ENCODE measurements at regions not wholly inside any gene's neighbourhood (a gene's known extent, or its start where the extent isn't known, plus 50 kb on each side); places are given as distances from the start of the nearest gene placed in this dataset.

DNA sequence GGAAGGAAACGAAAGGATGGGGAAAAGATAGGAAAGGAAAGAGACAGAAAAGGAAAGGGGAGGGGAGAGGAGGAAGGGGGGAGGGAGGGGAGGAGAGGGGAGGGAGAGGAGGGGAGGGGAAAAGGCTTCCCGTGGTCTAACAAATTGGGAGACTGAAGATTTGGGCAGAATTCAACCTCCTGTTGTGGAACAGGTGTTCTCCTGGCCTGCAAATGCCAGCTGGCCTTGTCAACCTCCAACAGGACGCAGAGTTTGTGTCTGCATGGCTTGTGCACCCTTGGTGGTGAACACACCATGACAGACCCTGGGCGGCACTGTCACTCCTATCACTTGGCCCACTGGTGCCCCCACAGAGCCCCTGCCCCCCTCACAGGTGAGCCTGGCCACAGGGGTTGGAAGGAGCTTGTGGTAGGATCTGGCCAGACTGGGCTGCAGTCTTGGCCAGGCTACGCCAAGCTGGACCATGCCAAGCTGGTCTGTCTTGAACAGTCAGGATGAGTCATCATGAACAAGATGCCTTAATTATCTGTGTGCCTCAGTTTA lies 321.6 kb downstream of the BCL11B start:
- intact Hi-C loops (cut with micrococcal nuclease) (no loop called here), dilution Hi-C loops (cut with MboI; ENCODE audit: extremely low pct_ligation_motif_present, low sequenced_read_pairs) (no loop called here)
- ChIA-PET POLR2A (no interaction called here), CTCF (no interaction called here)
- no TSS peak for BruUV-seq (replicated peaks)
- Histone ChIP-seq H3K36me3 (ENCODE audit: control insufficient read depth in 2 of 2, extremely low read depth in 1 of 2, insufficient read depth in 2 of 2, low read length in 2 of 2) (no peaks in the 10 kb centered on the region), H3K27me3 (ENCODE audit: control insufficient read depth in 2 of 2, insufficient read depth in 2 of 2, low read length in 2 of 2) (no peaks in the 10 kb centered on the region), H3K4me2 (ENCODE audit: insufficient read depth, low read length) (no peak overlapping the region), H3K4me1 (ENCODE audit: control insufficient read depth, extremely low read depth, insufficient read depth, low read length) (no peaks in the 10 kb centered on the region), H3K9me1 (replicated peaks; ENCODE audit: control insufficient read depth, extremely low read depth, insufficient read depth, low read length) (no peaks in the 10 kb centered on the region), H3K9me3 (replicated peaks; ENCODE audit: control insufficient read depth, insufficient read depth, low read length) (peaks cover 4% of the 10 kb centered on the region), H4K20me1 (replicated peaks; ENCODE audit: control insufficient read depth, extremely low read depth, insufficient read depth, low read length) (no peaks in the 10 kb centered on the region), H3K27ac (ENCODE audit: insufficient read depth, low read depth, low read length) (no peak overlapping the region), H3K9ac (replicated peaks; ENCODE audit: extremely low read depth, insufficient read depth, low read length) (no peak overlapping the region), H3K79me2 (ENCODE audit: control insufficient read depth, insufficient read depth, low read length) (no peaks in the 10 kb centered on the region), H3K4me3 (replicated peaks in 1 of 3; ENCODE audit: insufficient read depth in 1 of 3, low read depth in 1 of 3, low read length in 3 of 3) (no peak overlapping the region), H2AFZ (ENCODE audit: low read depth, low read length) (no peak overlapping the region)
- TF ChIP-seq EZH2 (IDR thresholded peaks at IDR 0.05; ENCODE audit: borderline replicate concordance, low read depth, low read length, severe bottlenecking): no peak
- no peak for TF ChIP-seq JUN (IDR thresholded peaks at IDR 0.05; ENCODE audit: borderline replicate concordance, insufficient read depth, insufficient read length, low read depth)
- TF ChIP-seq POLR2A (IDR thresholded peaks at IDR 0.05; ENCODE audit: low read depth, low read length): no peak
- TF ChIP-seq FOS (IDR thresholded peaks at IDR 0.05; ENCODE audit: borderline replicate concordance, insufficient read depth, low read length): no peak
- TF ChIP-seq GATA2 (IDR thresholded peaks at IDR 0.05; ENCODE audit: insufficient read depth, insufficient read length, low read depth, low read length): no peak
- TF ChIP-seq, protein P1, sequence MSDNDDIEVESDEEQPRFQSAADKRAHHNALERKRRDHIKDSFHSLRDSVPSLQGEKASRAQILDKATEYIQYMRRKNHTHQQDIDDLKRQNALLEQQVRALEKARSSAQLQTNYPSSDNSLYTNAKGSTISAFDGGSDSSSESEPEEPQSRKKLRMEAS (IDR thresholded peaks at IDR 0.05; ENCODE audit: insufficient read depth, insufficient read length): no peak
- TF ChIP-seq, protein P2, sequence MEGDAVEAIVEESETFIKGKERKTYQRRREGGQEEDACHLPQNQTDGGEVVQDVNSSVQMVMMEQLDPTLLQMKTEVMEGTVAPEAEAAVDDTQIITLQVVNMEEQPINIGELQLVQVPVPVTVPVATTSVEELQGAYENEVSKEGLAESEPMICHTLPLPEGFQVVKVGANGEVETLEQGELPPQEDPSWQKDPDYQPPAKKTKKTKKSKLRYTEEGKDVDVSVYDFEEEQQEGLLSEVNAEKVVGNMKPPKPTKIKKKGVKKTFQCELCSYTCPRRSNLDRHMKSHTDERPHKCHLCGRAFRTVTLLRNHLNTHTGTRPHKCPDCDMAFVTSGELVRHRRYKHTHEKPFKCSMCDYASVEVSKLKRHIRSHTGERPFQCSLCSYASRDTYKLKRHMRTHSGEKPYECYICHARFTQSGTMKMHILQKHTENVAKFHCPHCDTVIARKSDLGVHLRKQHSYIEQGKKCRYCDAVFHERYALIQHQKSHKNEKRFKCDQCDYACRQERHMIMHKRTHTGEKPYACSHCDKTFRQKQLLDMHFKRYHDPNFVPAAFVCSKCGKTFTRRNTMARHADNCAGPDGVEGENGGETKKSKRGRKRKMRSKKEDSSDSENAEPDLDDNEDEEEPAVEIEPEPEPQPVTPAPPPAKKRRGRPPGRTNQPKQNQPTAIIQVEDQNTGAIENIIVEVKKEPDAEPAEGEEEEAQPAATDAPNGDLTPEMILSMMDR (IDR thresholded peaks at IDR 0.05; ENCODE audit: extremely low read depth in 1 of 2, insufficient read depth in 1 of 2, low read depth in 1 of 2, low read length in 2 of 2): no peak
- TF ChIP-seq MYC (IDR thresholded peaks at IDR 0.05; ENCODE audit: low read depth, low read length): no peak
- no peak for TF ChIP-seq POLR2AphosphoS5 (IDR thresholded peaks at IDR 0.05; ENCODE audit: insufficient read depth, low read depth, low read length)
- FAIRE-seq (no peak), DNase-seq (ENCODE audit: low read depth, low spot score) (no peak)
